PC-9 (cell line): ENCODE measurements at regions not wholly inside any gene's neighbourhood (a gene's known extent, or its start where the extent isn't known, plus 50 kb on each side); places are given as distances from the start of the nearest gene placed in this dataset.
"Not testable (repeated sequence)": the region's sequence is repeated elsewhere in the genome, so short reads cannot be mapped to it uniquely, and the experiment has no call there.

Experiments used
- BruUV-seq: library from RNA; stranded (reverse); fragments of 400-500 nt; replicated peaks from 2 replicates; lab custom pipeline; 2021; lab: Mats Ljungman, UMichigan
- CTCF ChIA-PET: fragments of 300-600 bp; sonication (Branson Sonifier 250); formaldehyde crosslinking; loops from one replicate; lab custom pipeline; 2022; ENCODE audit warnings: antibody characterized with exemption; lab: Charles Lee
- POLR2A ChIA-PET: fragments of 300-600 bp; sonication (Branson Sonifier 250); formaldehyde crosslinking; loops from one replicate; lab custom pipeline; 2022; ENCODE audit warnings: antibody characterized with exemption; ENCODE audit not compliant: unreplicated experiment; lab: Charles Lee
- DNase-seq, 2 experiments: peaks; one replicate each; pipeline versions ENCODE4 v3.0.0 to v3.0.0-alpha.2; 2015 to 2022; ENCODE audit warnings: mixed read lengths in 1 of 2
- H2AFZ ChIP-seq: fragments of 200-600 bp; sonication (generic); 2 replicates; pipeline ENCODE4 v1.8.1; 2017; ENCODE audit warnings: antibody characterized with exemption
- H3F3A ChIP-seq: fragments of 200-600 bp; sonication (generic); 2 replicates; pipeline ENCODE4 v1.8.1; 2017; ENCODE audit warnings: antibody characterized with exemption, mild to moderate bottlenecking, low read depth; ENCODE audit not compliant: insufficient read depth
- H3K27ac ChIP-seq: fragments of 200-600 bp; sonication (generic); 2 replicates; pipeline ENCODE4 v1.6.1; 2016; ENCODE audit warnings: mixed run types
- H3K27me3 ChIP-seq: fragments of 200-600 bp; sonication (generic); 2 replicates; pipeline ENCODE4 v1.6.1; 2016; ENCODE audit warnings: low read depth, mixed run types; ENCODE audit not compliant: insufficient read depth
- H3K36me3 ChIP-seq: fragments of 200-600 bp; sonication (generic); 2 replicates; pipeline ENCODE4 v1.6.1; 2016; ENCODE audit warnings: low read depth, mixed run types
- H3K4me1 ChIP-seq: fragments of 200-600 bp; sonication (generic); replicated peaks from 2 replicates; pipeline ENCODE4 v1.6.1; 2016; ENCODE audit warnings: mixed run types; ENCODE audit not compliant: insufficient read depth
- H3K4me2 ChIP-seq: fragments of 200-600 bp; sonication (generic); 2 replicates; pipeline ENCODE4 v1.6.1; 2017; ENCODE audit warnings: mixed run types
- H3K4me3 ChIP-seq: fragments of 200-600 bp; sonication (generic); 2 replicates; pipeline ENCODE4 v1.6.1; 2016; ENCODE audit warnings: mixed run types
- H3K79me2 ChIP-seq: fragments of 200-600 bp; sonication (generic); 2 replicates; pipeline ENCODE4 v1.6.1; 2017; ENCODE audit warnings: low read depth, mixed run types
- H3K9me2 ChIP-seq: fragments of 200-600 bp; sonication (generic); 2 replicates; pipeline ENCODE4 v1.8.1; 2017; ENCODE audit warnings: mild to moderate bottlenecking; ENCODE audit not compliant: insufficient read depth
- H3K9me3 ChIP-seq: fragments of 200-600 bp; sonication (generic); 2 replicates; pipeline ENCODE4 v1.8.1; 2016; ENCODE audit warnings: low read depth; ENCODE audit not compliant: insufficient read depth
- H4K20me1 ChIP-seq: fragments of 200-600 bp; sonication (generic); 2 replicates; pipeline ENCODE4 v1.8.1; 2017; ENCODE audit not compliant: insufficient read depth
- EZH2 ChIP-seq: fragments of 200-600 bp; sonication (generic); IDR thresholded peaks from 2 replicates; pipeline ENCODE4 v1.8.0; 2017; ENCODE audit warnings: antibody characterized with exemption, low read depth
- intact Hi-C: fragments of 100-400 bp; cut with micrococcal nuclease; formaldehyde crosslinking; loops from one replicate; pipeline ENCODE4 v1.10.0; 2022; ENCODE audit not compliant: unreplicated experiment
- TF ChIP-seq, protein P1 (sequence below): fragments of 200-600 bp; sonication (generic); conservative IDR thresholded peaks from 2 replicates; pipeline ENCODE4 v1.6.1; 2017; ENCODE audit warnings: mixed run types, antibody characterized with exemption, mild to moderate bottlenecking, moderate library complexity

- no peak for DNase-seq
- no peaks in the 10 kb centered on the region for H3K36me3 ChIP-seq
- no peak for TF ChIP-seq EZH2
- TF ChIP-seq, protein P1, sequence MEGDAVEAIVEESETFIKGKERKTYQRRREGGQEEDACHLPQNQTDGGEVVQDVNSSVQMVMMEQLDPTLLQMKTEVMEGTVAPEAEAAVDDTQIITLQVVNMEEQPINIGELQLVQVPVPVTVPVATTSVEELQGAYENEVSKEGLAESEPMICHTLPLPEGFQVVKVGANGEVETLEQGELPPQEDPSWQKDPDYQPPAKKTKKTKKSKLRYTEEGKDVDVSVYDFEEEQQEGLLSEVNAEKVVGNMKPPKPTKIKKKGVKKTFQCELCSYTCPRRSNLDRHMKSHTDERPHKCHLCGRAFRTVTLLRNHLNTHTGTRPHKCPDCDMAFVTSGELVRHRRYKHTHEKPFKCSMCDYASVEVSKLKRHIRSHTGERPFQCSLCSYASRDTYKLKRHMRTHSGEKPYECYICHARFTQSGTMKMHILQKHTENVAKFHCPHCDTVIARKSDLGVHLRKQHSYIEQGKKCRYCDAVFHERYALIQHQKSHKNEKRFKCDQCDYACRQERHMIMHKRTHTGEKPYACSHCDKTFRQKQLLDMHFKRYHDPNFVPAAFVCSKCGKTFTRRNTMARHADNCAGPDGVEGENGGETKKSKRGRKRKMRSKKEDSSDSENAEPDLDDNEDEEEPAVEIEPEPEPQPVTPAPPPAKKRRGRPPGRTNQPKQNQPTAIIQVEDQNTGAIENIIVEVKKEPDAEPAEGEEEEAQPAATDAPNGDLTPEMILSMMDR, result no peak
- no peaks in the 10 kb centered on the region for H3F3A ChIP-seq
- CTCF ChIA-PET, result no interaction called here
- no TSS peak for BruUV-seq
- no peaks in the 10 kb centered on the region for H3K9me2 ChIP-seq
- H3K9me3 ChIP-seq, result 0 out of 2 replicates have a peak, but pooled peaks cover 3% of the 10 kb centered on the region
- H3K4me1 ChIP-seq, result no peaks in the 10 kb centered on the region
- H3K27ac ChIP-seq, result no peak overlapping the region
- H4K20me1 ChIP-seq, result no peaks in the 10 kb centered on the region
- H2AFZ ChIP-seq, result no peak overlapping the region
- intact Hi-C loops, result no loop called here
- POLR2A ChIA-PET, result interaction anchor here (0.6 kb wide), 1 partner anchor 160 kb away, joined by 3 read pairs; no protein-coding TSS in a partner anchor
- no peak overlapping the region for H3K4me2 ChIP-seq
- H3K27me3 ChIP-seq, result no peaks in the 10 kb centered on the region
- H3K79me2 ChIP-seq, result no peaks in the 10 kb centered on the region
- H3K4me3 ChIP-seq, result no peak overlapping the region
These were observed 171.4 kb upstream of the HES1 start for GRCh38 chr3:193964517-193964880.

- Histone ChIP-seq H3K36me3 (no peaks in the 10 kb centered on the region), H3K4me1 (peaks cover 28% of the 10 kb centered on the region), H4K20me1 (no peaks in the 10 kb centered on the region), H3F3A (peaks cover 9% of the 10 kb centered on the region; the same call in 1 of the 2 replicates), H3K27me3 (no peaks in the 10 kb centered on the region), H3K27ac (no peak overlapping the region), H3K4me3 (no peak overlapping the region), H3K9me3 (0 out of 2 replicates have a peak, but pooled peaks cover 3% of the 10 kb centered on the region), H2AFZ (no peak overlapping the region), H3K9me2 (no peaks in the 10 kb centered on the region), H3K4me2 (no peak overlapping the region), H3K79me2 (no peaks in the 10 kb centered on the region)
- no peak for TF ChIP-seq EZH2
- TF ChIP-seq, protein P1, result no peak
- ChIA-PET CTCF (no interaction called here), POLR2A (no interaction called here)
- intact Hi-C loops, result no loop called here
- no peak for DNase-seq
- BruUV-seq, result no TSS peak
These were observed 167.5 kb upstream of the HES1 start for GRCh38 chr3:193968380-193968974.

DNA sequence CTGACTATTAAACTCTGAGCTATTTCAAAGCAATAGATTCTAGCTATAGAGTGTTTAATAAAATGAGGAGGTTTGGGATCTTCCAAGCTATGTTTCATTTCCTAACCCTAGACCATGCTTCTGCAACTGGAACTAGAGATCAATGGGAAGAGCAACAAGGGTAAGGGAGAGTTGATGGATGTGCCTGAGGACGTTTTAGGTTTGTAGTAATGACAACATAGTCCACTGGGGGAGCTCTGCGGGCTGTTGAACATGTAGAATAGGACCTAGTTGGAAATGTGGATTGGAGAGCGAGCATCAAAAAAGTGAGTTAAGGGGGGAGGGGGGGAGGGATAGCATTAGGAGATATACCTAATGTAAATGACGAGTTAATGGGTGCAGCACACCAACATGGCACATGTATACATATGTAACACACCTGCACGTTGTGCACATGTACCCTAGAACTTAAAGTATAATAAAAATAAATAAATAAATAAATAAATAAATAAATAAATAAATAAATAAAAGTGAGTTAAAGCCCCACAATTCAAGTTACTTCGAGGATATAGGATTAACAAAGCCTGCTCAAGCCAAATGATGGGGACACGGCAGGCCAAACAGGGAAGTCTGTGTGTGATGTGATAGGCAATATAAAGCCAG lies 165.7 kb upstream of the HES1 start:
- H4K20me1 ChIP-seq, H3K9me3 ChIP-seq, BruUV-seq, H3K79me2 ChIP-seq, H3K4me3 ChIP-seq, H3K27me3 ChIP-seq, H3K4me2 ChIP-seq, DNase-seq, H3K9me2 ChIP-seq, H3K36me3 ChIP-seq, H2AFZ ChIP-seq: not testable (repeated sequence)
- Histone ChIP-seq H3F3A (peaks cover 13% of the 10 kb centered on the region; the same call in 1 of the 2 replicates), H3K4me1 (peaks cover 39% of the 10 kb centered on the region), H3K27ac (0 out of 2 replicates have a peak overlapping the region, but pooled peaks have one; percentile 5)
- TF ChIP-seq, protein P1, result peak; percentile 65
- intact Hi-C loops, result loop anchor here (2.0 to 10.0 kb wide), 3 partner anchors 59 to 305 kb away; no protein-coding TSS in a partner anchor
- CTCF ChIA-PET, result interaction anchor here (0.6 to 1.6 kb wide), 5 partner anchors 18 to 189 kb away, joined by 3 to 9 read pairs (median 6); no protein-coding TSS in a partner anchor
- POLR2A ChIA-PET, result interaction anchor here (0.7 kb wide), 1 partner anchor 28 kb away, joined by 4 read pairs; no protein-coding TSS in a partner anchor
